ENCODE measurements at regions not wholly inside any gene's neighbourhood (a gene's known extent, or its start where the extent isn't known, plus 50 kb on each side); places are given as distances from the start of the nearest gene placed in this dataset.

DNA sequence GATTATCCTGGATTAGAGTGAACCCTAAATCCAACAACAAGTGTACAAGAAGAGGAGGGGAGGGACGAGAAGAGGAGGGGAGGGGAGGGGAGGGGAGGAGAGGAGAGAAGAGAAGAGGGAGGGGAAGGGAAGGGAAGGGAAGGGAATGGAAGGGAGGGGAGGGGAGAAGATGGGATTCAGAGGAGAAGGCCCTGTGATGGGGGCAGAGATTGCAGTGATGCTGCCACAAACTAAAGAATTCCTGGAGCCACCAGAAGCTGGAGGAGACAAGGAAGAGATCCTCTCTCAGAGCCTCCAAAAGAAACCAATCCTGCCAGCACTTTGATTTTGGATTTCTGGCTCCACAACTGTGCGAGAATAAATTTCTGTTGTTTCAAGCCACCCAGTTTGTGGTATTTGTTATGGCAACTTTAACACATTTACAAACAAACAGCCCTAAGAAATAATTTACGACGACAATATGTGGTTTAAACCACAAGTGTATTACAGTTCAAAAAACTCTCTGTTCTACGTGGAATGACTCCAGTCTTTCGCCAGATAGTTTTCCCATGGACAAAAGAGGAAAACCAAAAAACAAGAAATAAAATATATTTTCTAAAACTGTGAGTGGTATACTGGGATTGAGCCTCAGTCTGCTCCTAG lies 235.4 kb downstream of the HDGFL1 start:
- TF ChIP-seq, protein P1, sequence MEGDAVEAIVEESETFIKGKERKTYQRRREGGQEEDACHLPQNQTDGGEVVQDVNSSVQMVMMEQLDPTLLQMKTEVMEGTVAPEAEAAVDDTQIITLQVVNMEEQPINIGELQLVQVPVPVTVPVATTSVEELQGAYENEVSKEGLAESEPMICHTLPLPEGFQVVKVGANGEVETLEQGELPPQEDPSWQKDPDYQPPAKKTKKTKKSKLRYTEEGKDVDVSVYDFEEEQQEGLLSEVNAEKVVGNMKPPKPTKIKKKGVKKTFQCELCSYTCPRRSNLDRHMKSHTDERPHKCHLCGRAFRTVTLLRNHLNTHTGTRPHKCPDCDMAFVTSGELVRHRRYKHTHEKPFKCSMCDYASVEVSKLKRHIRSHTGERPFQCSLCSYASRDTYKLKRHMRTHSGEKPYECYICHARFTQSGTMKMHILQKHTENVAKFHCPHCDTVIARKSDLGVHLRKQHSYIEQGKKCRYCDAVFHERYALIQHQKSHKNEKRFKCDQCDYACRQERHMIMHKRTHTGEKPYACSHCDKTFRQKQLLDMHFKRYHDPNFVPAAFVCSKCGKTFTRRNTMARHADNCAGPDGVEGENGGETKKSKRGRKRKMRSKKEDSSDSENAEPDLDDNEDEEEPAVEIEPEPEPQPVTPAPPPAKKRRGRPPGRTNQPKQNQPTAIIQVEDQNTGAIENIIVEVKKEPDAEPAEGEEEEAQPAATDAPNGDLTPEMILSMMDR (IDR thresholded peaks at IDR 0.05; ENCODE audit: low read length), result no peak
- no peak for TF ChIP-seq EZH2 (IDR thresholded peaks at IDR 0.05; ENCODE audit: borderline replicate concordance, low read length)

Measured in OCI-LY1 (cell line).